OCI-M1 (cell line): ENCODE measurements at regions not wholly inside any gene's neighbourhood (a gene's known extent, or its start where the extent isn't known, plus 50 kb on each side); places are given as distances from the start of the nearest gene placed in this dataset.
"Not testable (repeated sequence)": the region's sequence is repeated elsewhere in the genome, so short reads cannot be mapped to it uniquely, and the experiment has no call there.

ENCODE experiments used
- DNase-seq: peaks from one replicate; lab custom pipeline; 2025; lab: John Stamatoyannopoulos, UW

DNA sequence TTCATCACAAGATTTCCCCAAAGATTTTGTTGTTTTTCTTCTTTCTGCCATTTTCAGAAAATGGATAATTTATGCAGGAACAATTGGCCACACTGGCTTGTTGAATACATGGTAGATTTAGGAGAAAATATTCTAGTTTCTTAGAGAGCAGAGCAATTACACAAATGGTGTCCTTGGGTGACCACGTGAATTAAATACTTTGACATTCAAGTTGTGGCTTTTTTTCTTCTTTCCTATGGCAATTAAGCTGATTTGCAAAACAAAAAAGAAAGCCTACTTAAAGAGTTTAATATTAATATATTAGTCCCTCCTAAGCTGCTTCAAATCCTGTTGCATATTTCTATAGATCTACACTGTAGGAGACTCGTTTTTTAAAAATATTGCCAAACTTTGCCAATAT, 133.0 kb upstream of the HTR2C start:
- DNase-seq: no peak

- DNase-seq: no peak
Observed at GRCh38 chrX:114451397-114451796, 132.5 kb upstream of the HTR2C start.

GRCh38 chrX:114462266-114462665, 121.6 kb upstream of the HTR2C start:
- no peak for DNase-seq

DNA sequence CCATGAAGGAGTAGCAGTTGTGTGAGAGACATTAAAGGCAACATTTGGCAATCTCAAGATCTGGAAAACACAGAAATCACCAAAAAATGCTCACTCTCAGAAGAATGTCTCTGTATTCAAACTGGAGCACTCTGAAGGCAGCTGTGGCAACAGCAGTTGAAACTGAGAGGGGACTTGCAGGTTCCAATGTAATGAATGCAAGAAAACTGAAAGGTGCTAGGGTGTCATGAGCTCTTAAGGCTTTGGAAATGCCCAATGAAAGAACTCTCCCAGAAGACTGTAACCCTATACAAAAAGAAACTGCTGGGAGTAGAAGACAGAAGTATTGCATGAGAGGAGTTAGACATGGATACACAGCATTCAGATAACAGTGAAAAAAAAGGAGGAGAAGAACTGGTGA, 118.2 kb upstream of the HTR2C start:
- no peak for DNase-seq

DNA sequence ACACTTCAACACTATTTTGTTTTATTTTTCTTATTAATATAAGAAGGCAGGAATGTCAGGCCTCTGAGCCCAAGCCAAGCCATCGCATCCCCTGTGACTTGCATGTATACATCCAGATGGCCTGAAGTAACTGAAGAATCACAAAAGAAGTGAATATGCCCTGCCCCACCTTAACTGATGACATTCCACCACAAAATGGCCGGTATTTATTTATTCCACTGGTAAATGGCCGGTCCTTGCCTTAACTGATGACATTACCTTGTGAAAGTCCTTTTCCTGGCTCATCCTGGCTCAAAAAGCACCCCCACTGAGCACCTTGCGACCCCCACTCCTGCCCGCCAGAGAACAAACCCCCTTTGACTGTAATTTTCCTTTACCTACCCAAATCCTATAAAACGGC, 111.9 kb upstream of the HTR2C start:
- not testable (repeated sequence) for DNase-seq

GRCh38 chrX:114472788-114473187, 111.1 kb upstream of the HTR2C start:
- DNase-seq: no peak

- DNase-seq: no peak
Observed at GRCh38 chrX:114500622-114501021, 83.3 kb upstream of the HTR2C start.

GRCh38 chrX:114508756-114509155, 75.1 kb upstream of the HTR2C start:
- no peak for DNase-seq

GRCh38 chrX:114519524-114519923, 64.4 kb upstream of the HTR2C start:
- no peak for DNase-seq

- DNase-seq: not testable (repeated sequence)
Observed at GRCh38 chrX:114520701-114521100, 63.2 kb upstream of the HTR2C start.

- peak; percentile 39 for DNase-seq
Observed at GRCh38 chrX:114532111-114532805, 51.6 kb upstream of the HTR2C start.
